ENCODE measurements at regions not wholly inside any gene's neighbourhood (a gene's known extent, or its start where the extent isn't known, plus 50 kb on each side); places are given as distances from the start of the nearest gene placed in this dataset.

- DNase-seq = peak; percentile 52
Observed at GRCh38 chr2:176613323-176613987, 344.2 kb downstream of the MTX2 start.

- DNase-seq = no peak
Observed at GRCh38 chr2:176614049-176614448, 344.8 kb downstream of the MTX2 start.

GRCh38 chr2:176614930-176615329, 345.7 kb downstream of the MTX2 start:
- DNase-seq = no peak

- DNase-seq = no peak
Observed at GRCh38 chr2:176619504-176619903, 350.3 kb downstream of the MTX2 start.

- no peak for DNase-seq
Observed at GRCh38 chr2:176621350-176621749, 352.1 kb downstream of the MTX2 start.

GRCh38 chr2:176622792-176623191, 353.6 kb downstream of the MTX2 start:
- no peak for DNase-seq

GRCh38 chr2:176626796-176627195, 357.6 kb downstream of the MTX2 start:
- DNase-seq = no peak

GRCh38 chr2:176628438-176628837, 359.2 kb downstream of the MTX2 start:
- DNase-seq = no peak

- no peak for DNase-seq
Observed at GRCh38 chr2:176633754-176634153, 364.5 kb downstream of the MTX2 start.

- no peak for DNase-seq
Observed at GRCh38 chr2:176636401-176636800, 367.2 kb downstream of the MTX2 start.

GRCh38 chr2:176637142-176637485, 367.9 kb downstream of the MTX2 start:
- no peak for DNase-seq

GRCh38 chr2:176637486-176638166, 368.4 kb downstream of the MTX2 start:
- peak; percentile 75 for DNase-seq

GRCh38 chr2:176638167-176639015, 369.1 kb downstream of the MTX2 start:
- DNase-seq = peak; percentile 84

GRCh38 chr2:176639016-176639343, 369.7 kb downstream of the MTX2 start:
- DNase-seq = no peak

- DNase-seq = no peak
Observed at GRCh38 chr2:176639671-176640070, 370.4 kb downstream of the MTX2 start.

GRCh38 chr2:176641436-176641835, 372.2 kb downstream of the MTX2 start:
- no peak for DNase-seq

- no peak for DNase-seq
Observed at GRCh38 chr2:176642074-176642473, 372.8 kb downstream of the MTX2 start.

- no peak for DNase-seq
Observed at GRCh38 chr2:176643646-176644045, 374.4 kb downstream of the MTX2 start.

GRCh38 chr2:176645494-176645893, 376.3 kb downstream of the MTX2 start:
- DNase-seq = no peak

- no peak for DNase-seq
Observed at GRCh38 chr2:176646033-176646615, 376.9 kb downstream of the MTX2 start.

GRCh38 chr2:176647325-176648165, 378.3 kb downstream of the MTX2 start:
- DNase-seq = no peak

- no peak for DNase-seq
Observed at GRCh38 chr2:176648700-176649297, 379.6 kb downstream of the MTX2 start.
